Naive thymus-derived CD8-positive, alpha-beta T cell (primary cell): ENCODE measurements at regions not wholly inside any gene's neighbourhood (a gene's known extent, or its start where the extent isn't known, plus 50 kb on each side); places are given as distances from the start of the nearest gene placed in this dataset.

Source experiments
- ATAC-seq, 2 donors: fragments of 150-1000 bp; cut with Tn5 transposase in 1 of 2; sonication (Bioruptor Pico), chemical (Tn5 transposase) in 1 of 2; 1 replicate in 1 of 2; 2 replicates in 1 of 2; pipeline ENCODE4 v1.10.0; 2021; ENCODE audit warnings: mild to moderate bottlenecking in 2 of 2, moderate library complexity in 2 of 2
- POLR2A ChIA-PET: fragments of 350-600 bp; sonication (Branson Sonifier 250); formaldehyde crosslinking; loops from one replicate; lab custom pipeline; 2021; ENCODE audit warnings: antibody characterized with exemption; lab: Charles Lee
- DNase-seq, 10 donors: peaks; one replicate each; pipeline versions ENCODE4 v3.0.0 to v3.0.0-alpha.2; 2020 to 2022
- H3K27ac Mint-ChIP-seq, 10 donors: one replicate each; pipeline ENCODE4 v1.8.0; 2020 to 2022; ENCODE audit warnings: mild to moderate bottlenecking in 10 of 10, mixed read lengths in 10 of 10, moderate library complexity in 4 of 10, inconsistent platforms in 1 of 10
- H3K27me3 Mint-ChIP-seq, 5 donors: one replicate each; pipeline ENCODE4 v1.8.0; 2021 to 2022; ENCODE audit warnings: mixed read lengths in 5 of 5
- H3K36me3 Mint-ChIP-seq, 3 donors: one replicate each; pipeline ENCODE4 v1.8.0; 2020 to 2022; ENCODE audit warnings: mixed read lengths in 3 of 3, mild to moderate bottlenecking in 2 of 3, inconsistent platforms in 1 of 3
- H3K4me1 Mint-ChIP-seq, 4 donors: one replicate each; pipeline ENCODE4 v1.8.0; 2021 to 2022; ENCODE audit warnings: mixed read lengths in 4 of 4
- H3K4me3 Mint-ChIP-seq, 10 donors: one replicate each; pipeline ENCODE4 v1.8.0; 2020 to 2022; ENCODE audit warnings: mild to moderate bottlenecking in 10 of 10, mixed read lengths in 10 of 10, moderate library complexity in 6 of 10, inconsistent platforms in 1 of 10
- H3K9me3 Mint-ChIP-seq, 9 donors: one replicate each; pipeline ENCODE4 v1.8.0; 2020 to 2022; ENCODE audit warnings: mixed read lengths in 9 of 9, mild to moderate bottlenecking in 3 of 9, inconsistent platforms in 1 of 9, moderate library complexity in 1 of 9

GRCh38 chr10:44243851-44244510 lies 140.9 kb downstream of the CXCL12 start:
- H3K36me3 Mint-ChIP-seq, result no peaks in the 10 kb centered on the region
- POLR2A ChIA-PET, result no interaction called here
- peaks cover 4 to 16% (median 8%) of the 10 kb centered on the region in 5 donors for H3K27me3 Mint-ChIP-seq
- peaks cover 0 to 2% (median 0%) of the 10 kb centered on the region in 4 donors for H3K4me1 Mint-ChIP-seq
- no peak overlapping the region for H3K27ac Mint-ChIP-seq
- H3K4me3 Mint-ChIP-seq, result no peak overlapping the region
- DNase-seq (no peak), ATAC-seq (no peak)
- peaks cover 0 to 14% (median 6%) of the 10 kb centered on the region in 9 donors for H3K9me3 Mint-ChIP-seq

DNA sequence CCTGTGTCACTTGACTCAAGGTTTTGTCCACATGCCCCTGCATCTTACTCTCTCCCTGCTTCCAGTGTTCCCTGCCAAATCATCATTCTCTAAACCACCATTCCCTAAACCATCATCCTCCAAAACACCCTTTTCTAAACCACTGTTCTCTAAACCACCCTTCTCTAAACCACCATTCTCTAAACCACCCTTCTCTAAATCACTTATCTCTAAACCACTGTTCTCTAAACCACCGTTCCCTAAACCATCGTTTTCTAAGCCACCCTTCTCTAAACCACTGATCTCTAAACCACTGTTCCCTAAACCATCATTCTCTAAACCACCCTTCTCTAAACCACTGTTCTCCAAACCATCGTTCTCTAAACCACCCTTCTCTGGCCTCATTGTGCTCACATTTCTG lies 142.1 kb downstream of the CXCL12 start:
- Mint-ChIP-seq H3K36me3 (no peaks in the 10 kb centered on the region), H3K4me1 (peaks cover 0 to 2% (median 0%) of the 10 kb centered on the region in 4 donors), H3K27me3 (peaks cover 3 to 18% (median 8%) of the 10 kb centered on the region in 5 donors), H3K27ac (peak overlapping the region in 1 of 10 donors; percentile 28), H3K9me3 (peaks cover 0 to 12% (median 6%) of the 10 kb centered on the region in 9 donors), H3K4me3 (no peak overlapping the region)
- DNase-seq (no peak), ATAC-seq (no peak)
- POLR2A ChIA-PET, result no interaction called here

DNA sequence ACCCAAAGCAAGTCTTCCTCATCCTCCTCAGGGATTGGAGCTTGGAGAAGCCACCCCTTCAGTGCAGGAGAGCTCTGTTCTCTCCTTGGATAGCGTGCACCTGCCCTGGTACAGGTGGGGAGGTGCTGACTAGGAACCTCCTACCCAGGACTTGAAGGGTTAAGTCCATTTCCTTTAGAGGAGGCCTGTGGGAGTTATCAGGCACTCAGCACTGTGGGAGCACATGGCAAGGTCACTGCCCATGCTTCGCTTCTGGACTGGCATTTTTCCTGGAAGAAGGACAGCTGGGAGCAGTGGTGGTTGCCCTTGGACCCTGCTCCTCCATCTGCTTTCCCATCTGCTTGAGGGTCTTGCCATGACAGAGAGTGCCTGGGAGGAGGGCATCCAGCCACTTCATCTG lies 142.8 kb downstream of the CXCL12 start:
- H3K4me3 Mint-ChIP-seq, result no peak overlapping the region

DNA sequence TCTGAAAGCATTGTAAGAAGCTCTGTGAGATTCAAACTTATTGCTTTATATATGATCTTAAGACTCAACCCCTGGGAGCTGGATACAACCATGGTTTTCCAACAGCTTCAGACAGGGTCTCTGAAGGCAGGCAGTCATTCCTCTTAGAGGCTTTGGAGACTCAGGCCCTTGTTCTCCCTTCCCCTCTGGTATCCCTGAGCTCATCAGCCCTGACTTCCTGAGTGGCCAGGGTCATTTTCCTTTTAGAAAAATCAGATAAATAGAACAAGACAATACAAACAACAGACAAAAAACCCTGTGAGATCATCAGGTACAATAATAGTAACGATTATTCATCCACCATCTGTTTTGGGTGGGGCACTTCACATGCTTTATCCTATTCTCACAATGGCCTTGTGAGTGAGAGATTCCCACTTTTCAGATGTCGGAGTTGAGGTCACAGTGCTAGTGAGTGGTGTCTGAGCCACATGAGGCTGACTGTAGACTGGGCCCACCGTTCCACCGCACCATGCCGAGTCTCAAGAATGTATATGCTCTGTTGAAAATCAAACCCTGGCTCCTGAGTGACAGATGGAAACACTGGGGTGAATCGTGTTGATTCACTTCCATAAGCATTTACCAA lies 144.2 kb downstream of the CXCL12 start:
- ATAC-seq (no peak), DNase-seq (no peak)
- Mint-ChIP-seq H3K9me3 (peaks cover 0 to 11% (median 1%) of the 10 kb centered on the region in 9 donors), H3K27me3 (peaks cover 5 to 24% (median 8%) of the 10 kb centered on the region in 5 donors), H3K27ac (no peak overlapping the region), H3K4me3 (no peak overlapping the region), H3K36me3 (no peaks in the 10 kb centered on the region), H3K4me1 (peaks cover 0 to 2% (median 0%) of the 10 kb centered on the region in 4 donors)
- POLR2A ChIA-PET, result no interaction called here

More for the DNA sequence above, 142.8 kb downstream of the CXCL12 start:
- ATAC-seq (no peak), DNase-seq (no peak)
- no peaks in the 10 kb centered on the region for H3K36me3 Mint-ChIP-seq
- H3K27ac Mint-ChIP-seq, result no peak overlapping the region
- POLR2A ChIA-PET, result no interaction called here
- peaks cover 0 to 11% (median 5%) of the 10 kb centered on the region in 9 donors for H3K9me3 Mint-ChIP-seq
- peaks cover 5 to 22% (median 8%) of the 10 kb centered on the region in 5 donors for H3K27me3 Mint-ChIP-seq
- H3K4me1 Mint-ChIP-seq, result peaks cover 0 to 2% (median 0%) of the 10 kb centered on the region in 4 donors

DNA sequence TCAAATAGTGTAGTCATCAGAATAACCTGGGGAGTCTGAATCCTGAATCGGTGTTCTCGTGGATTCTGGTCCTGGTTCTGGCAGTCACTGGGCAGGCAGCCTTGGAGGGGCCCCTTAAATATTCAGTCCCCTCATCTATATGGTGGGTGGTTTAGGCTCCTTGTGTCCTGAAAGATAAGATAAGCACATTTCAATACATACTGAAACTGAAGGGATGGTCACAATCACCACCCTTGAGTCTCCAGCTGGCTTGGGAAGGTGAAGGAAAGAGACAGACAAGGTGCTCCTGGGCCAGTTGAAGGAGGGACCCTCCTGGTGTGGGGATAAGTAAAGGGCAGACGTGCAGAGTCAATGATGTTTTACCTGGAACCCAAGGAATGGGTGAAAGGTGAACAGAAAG lies 146.7 kb downstream of the CXCL12 start:
- ATAC-seq (no peak), DNase-seq (no peak)
- Mint-ChIP-seq H3K9me3 (peaks cover 0 to 8% (median 3%) of the 10 kb centered on the region in 9 donors), H3K4me1 (peaks cover 0 to 2% (median 0%) of the 10 kb centered on the region in 4 donors), H3K4me3 (no peak overlapping the region), H3K36me3 (no peaks in the 10 kb centered on the region), H3K27me3 (peaks cover 6 to 27% (median 9%) of the 10 kb centered on the region in 5 donors), H3K27ac (no peak overlapping the region)
- POLR2A ChIA-PET, result no interaction called here

DNA sequence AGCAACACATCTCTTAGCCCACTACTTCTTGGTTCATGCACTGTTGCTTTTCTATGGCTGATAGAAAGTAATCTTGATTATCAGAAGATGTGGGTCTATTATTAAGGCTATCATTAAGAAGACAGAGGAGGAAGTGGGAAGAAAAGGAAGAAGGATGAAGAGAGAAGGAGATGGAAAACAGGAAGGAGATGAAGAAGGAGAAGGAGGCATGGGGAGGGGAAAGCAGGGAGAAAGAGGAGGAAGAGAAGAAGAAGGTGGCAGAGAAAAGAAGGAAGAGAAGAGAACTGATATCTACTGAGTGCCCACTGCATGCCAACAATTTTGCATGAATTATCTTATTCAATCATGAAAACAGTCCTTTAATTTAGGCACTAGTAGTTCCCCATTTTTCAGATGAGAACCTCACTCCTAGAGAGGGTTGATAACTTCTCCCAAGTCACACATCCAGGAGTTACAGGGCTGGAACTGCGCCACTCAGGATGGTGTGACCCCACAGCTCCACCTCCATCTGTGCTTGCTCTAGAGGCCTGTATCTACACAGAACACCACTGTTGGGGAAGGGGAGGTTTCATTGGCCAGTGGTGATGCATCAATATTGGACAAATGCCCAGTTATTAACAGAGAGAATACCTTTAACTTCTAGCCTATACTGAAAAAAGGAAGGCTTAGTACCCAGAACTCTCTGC lies 147.4 kb downstream of the CXCL12 start:
- Mint-ChIP-seq H3K4me1 (no peaks in the 10 kb centered on the region), H3K27ac (no peak overlapping the region), H3K9me3 (peaks cover 0 to 5% (median 2%) of the 10 kb centered on the region in 9 donors), H3K4me3 (no peak overlapping the region), H3K27me3 (peaks cover 6 to 26% (median 9%) of the 10 kb centered on the region in 5 donors), H3K36me3 (no peaks in the 10 kb centered on the region)
- ATAC-seq (no peak), DNase-seq (no peak)
- POLR2A ChIA-PET, result no interaction called here

DNA sequence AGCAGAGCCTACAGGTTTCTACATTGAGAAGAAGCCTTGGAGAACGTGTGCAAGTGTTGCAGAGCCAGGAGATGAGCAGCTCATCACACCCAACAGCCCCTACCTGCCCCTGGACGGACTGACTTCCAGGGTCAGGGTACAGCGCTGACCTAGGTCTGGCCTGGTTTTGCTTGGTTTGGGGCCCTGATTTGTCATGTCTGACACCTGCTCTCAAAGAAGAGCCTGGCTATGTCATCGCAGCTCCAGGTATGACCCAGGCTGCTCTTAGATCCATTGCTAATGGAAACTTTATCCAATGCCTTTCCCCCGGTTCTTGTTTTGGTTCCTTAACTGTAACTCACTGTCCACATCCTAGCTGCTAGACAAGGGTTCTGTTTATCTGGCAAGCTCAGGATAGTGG lies 149.5 kb downstream of the CXCL12 start:
- Mint-ChIP-seq H3K4me3 (no peak overlapping the region), H3K27ac (no peak overlapping the region), H3K27me3 (peaks cover 6 to 26% (median 9%) of the 10 kb centered on the region in 5 donors), H3K4me1 (no peaks in the 10 kb centered on the region), H3K36me3 (no peaks in the 10 kb centered on the region), H3K9me3 (peaks cover 0 to 14% (median 7%) of the 10 kb centered on the region in 9 donors)
- ATAC-seq (no peak), DNase-seq (no peak)
- POLR2A ChIA-PET, result no interaction called here

GRCh38 chr10:44234483-44234875 lies 150.4 kb downstream of the CXCL12 start:
- DNase-seq, result no peak
- Mint-ChIP-seq H3K27ac (no peak overlapping the region), H3K27me3 (peaks cover 3 to 23% (median 6%) of the 10 kb centered on the region in 5 donors), H3K4me3 (no peak overlapping the region), H3K4me1 (no peaks in the 10 kb centered on the region), H3K9me3 (peaks cover 0 to 15% (median 9%) of the 10 kb centered on the region in 9 donors), H3K36me3 (no peaks in the 10 kb centered on the region)
- POLR2A ChIA-PET, result no interaction called here
- ATAC-seq, result no peak

- no peak for ATAC-seq
- Mint-ChIP-seq H3K9me3 (peaks cover 0 to 18% (median 9%) of the 10 kb centered on the region in 9 donors), H3K36me3 (no peaks in the 10 kb centered on the region), H3K27ac (no peak overlapping the region), H3K4me3 (no peak overlapping the region), H3K4me1 (no peaks in the 10 kb centered on the region), H3K27me3 (peaks cover 0 to 19% (median 4%) of the 10 kb centered on the region in 5 donors)
- POLR2A ChIA-PET, result no interaction called here
- no peak for DNase-seq
These were observed 151.1 kb downstream of the CXCL12 start for GRCh38 chr10:44233561-44234482.

GRCh38 chr10:44217274-44217820 lies 167.6 kb downstream of the CXCL12 start:
- Mint-ChIP-seq H3K4me1 (no peaks in the 10 kb centered on the region), H3K9me3 (peaks cover 11 to 58% (median 16%) of the 10 kb centered on the region in 9 donors), H3K36me3 (peaks cover 0 to 12% (median 0%) of the 10 kb centered on the region in 3 donors), H3K27ac (no peak overlapping the region), H3K27me3 (peaks cover 0 to 15% (median 9%) of the 10 kb centered on the region in 5 donors), H3K4me3 (no peak overlapping the region)
- POLR2A ChIA-PET, result no interaction called here
- DNase-seq (no peak), ATAC-seq (no peak)

DNA sequence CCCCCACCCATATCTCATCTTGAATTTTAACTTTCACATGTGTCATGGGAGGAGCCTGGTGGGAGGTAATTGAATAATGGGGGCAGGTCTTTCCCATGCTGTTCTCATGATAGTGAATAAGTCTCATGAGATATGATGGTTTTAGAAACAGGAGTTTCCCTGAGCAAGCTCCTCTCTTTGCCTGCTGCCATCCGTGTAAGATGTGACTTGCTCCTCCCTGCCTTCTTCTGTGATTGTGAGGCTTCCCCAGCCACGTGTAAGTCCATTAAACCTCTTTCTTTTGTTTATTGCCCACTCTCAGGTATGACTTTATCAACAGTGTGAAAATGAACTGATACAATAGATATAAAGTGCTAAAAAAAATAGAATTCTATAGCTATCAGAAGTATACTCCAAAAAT lies 168.8 kb downstream of the CXCL12 start:
- H3K27me3 Mint-ChIP-seq, result peaks cover 0 to 15% (median 11%) of the 10 kb centered on the region in 5 donors
- H3K4me3 Mint-ChIP-seq, result no peak overlapping the region
- H3K4me1 Mint-ChIP-seq, result no peaks in the 10 kb centered on the region
- H3K36me3 Mint-ChIP-seq, result peaks cover 0 to 12% (median 0%) of the 10 kb centered on the region in 3 donors
- peaks cover 4 to 50% (median 13%) of the 10 kb centered on the region in 9 donors for H3K9me3 Mint-ChIP-seq
- ATAC-seq (no peak), DNase-seq (no peak)
- POLR2A ChIA-PET, result no interaction called here
- no peak overlapping the region for H3K27ac Mint-ChIP-seq

GRCh38 chr10:44209811-44210210 lies 175.1 kb downstream of the CXCL12 start:
- peaks cover 0 to 16% (median 3%) of the 10 kb centered on the region in 9 donors for H3K9me3 Mint-ChIP-seq
- no peaks in the 10 kb centered on the region for H3K4me1 Mint-ChIP-seq
- H3K36me3 Mint-ChIP-seq, result peaks cover 0 to 7% (median 0%) of the 10 kb centered on the region in 3 donors
- POLR2A ChIA-PET, result no interaction called here
- ATAC-seq, result no peak
- H3K27me3 Mint-ChIP-seq, result peaks cover 0 to 18% (median 9%) of the 10 kb centered on the region in 5 donors
- DNase-seq, result no peak
- H3K27ac Mint-ChIP-seq, result no peak overlapping the region
- H3K4me3 Mint-ChIP-seq, result no peak overlapping the region
